OCI-LY7 (cell line): ENCODE measurements at regions not wholly inside any gene's neighbourhood (a gene's known extent, or its start where the extent isn't known, plus 50 kb on each side); places are given as distances from the start of the nearest gene placed in this dataset.

ENCODE experiments used
- CTCF ChIP-seq: fragments of 200-600 bp; sonication (generic); conservative IDR thresholded peaks from 2 replicates; pipeline ENCODE4 v1.5.1; 2014; ENCODE audit warnings: mild to moderate bottlenecking, antibody characterized with exemption, low read length, moderate library complexity, mixed read lengths
- EZH2phosphoT487 ChIP-seq: fragments of 200-600 bp; sonication (generic); IDR thresholded peaks from 2 replicates; pipeline ENCODE4 v1.6.1; 2018; ENCODE audit warnings: low read depth, borderline replicate concordance, mild to moderate bottlenecking, mixed run types, antibody characterized with exemption, low read length, moderate library complexity, mixed read lengths

- TF ChIP-seq CTCF (no peak), EZH2phosphoT487 (no peak)
Observed at GRCh38 chr2:150228936-150229335, 258.5 kb downstream of the RND3 start.
